ENCODE measurements at regions not wholly inside any gene's neighbourhood (a gene's known extent, or its start where the extent isn't known, plus 50 kb on each side); places are given as distances from the start of the nearest gene placed in this dataset.
"Not testable (repeated sequence)": the region's sequence is repeated elsewhere in the genome, so short reads cannot be mapped to it uniquely, and the experiment has no call there.

GRCh38 chr16:29294400-29294933, 112.0 kb downstream of the NPIPB11 start:
- TF ChIP-seq, protein P1, sequence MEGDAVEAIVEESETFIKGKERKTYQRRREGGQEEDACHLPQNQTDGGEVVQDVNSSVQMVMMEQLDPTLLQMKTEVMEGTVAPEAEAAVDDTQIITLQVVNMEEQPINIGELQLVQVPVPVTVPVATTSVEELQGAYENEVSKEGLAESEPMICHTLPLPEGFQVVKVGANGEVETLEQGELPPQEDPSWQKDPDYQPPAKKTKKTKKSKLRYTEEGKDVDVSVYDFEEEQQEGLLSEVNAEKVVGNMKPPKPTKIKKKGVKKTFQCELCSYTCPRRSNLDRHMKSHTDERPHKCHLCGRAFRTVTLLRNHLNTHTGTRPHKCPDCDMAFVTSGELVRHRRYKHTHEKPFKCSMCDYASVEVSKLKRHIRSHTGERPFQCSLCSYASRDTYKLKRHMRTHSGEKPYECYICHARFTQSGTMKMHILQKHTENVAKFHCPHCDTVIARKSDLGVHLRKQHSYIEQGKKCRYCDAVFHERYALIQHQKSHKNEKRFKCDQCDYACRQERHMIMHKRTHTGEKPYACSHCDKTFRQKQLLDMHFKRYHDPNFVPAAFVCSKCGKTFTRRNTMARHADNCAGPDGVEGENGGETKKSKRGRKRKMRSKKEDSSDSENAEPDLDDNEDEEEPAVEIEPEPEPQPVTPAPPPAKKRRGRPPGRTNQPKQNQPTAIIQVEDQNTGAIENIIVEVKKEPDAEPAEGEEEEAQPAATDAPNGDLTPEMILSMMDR (IDR thresholded peaks at IDR 0.05), result not testable (repeated sequence)
- not testable (repeated sequence) for TF ChIP-seq POLR2A (IDR thresholded peaks at IDR 0.05)

Measured in testis (tissue), 2 donors.